Retina (tissue), 1 donor: ENCODE measurements at regions not wholly inside any gene's neighbourhood (a gene's known extent, or its start where the extent isn't known, plus 50 kb on each side); places are given as distances from the start of the nearest gene placed in this dataset.
"Not testable (repeated sequence)": the region's sequence is repeated elsewhere in the genome, so short reads cannot be mapped to it uniquely, and the experiment has no call there.

ENCODE experiments used
- DNase-seq: peaks from one replicate; pipeline ENCODE4 v3.0.0-alpha.2; 2016

DNA sequence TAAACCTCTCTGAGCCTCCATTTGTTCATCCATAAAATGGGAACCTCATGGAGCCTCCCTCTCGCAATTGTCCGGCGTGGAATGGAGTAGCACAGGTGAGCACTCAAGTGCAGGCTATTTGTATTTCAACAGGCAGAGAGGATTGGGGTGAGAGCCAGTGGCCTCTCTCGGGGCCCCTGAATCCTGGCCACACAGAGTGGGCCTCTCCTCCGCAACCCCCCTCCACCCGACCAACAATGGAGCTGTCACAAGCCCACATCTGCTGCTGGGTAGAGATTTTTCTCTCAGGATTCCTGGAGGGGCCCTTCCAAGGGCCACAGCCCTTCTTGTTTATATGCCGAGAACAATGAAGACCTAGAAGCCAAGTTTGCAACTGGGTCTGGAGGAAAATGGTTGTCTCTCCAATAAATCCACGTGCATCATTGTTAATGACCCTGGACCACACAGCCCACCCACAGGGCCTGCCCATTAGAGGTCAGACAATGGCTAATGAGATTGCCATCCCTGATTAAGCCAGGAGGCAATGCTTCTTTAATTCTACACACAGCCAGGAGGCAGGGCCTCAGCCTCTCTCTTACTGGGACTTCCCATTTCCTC, 233.0 kb downstream of the ANKRD60 start:
- DNase-seq, result peak; percentile 89

- DNase-seq, result peak; percentile 78
Measured at GRCh38 chr20:57993716-57994431, 234.6 kb downstream of the ANKRD60 start.

DNA sequence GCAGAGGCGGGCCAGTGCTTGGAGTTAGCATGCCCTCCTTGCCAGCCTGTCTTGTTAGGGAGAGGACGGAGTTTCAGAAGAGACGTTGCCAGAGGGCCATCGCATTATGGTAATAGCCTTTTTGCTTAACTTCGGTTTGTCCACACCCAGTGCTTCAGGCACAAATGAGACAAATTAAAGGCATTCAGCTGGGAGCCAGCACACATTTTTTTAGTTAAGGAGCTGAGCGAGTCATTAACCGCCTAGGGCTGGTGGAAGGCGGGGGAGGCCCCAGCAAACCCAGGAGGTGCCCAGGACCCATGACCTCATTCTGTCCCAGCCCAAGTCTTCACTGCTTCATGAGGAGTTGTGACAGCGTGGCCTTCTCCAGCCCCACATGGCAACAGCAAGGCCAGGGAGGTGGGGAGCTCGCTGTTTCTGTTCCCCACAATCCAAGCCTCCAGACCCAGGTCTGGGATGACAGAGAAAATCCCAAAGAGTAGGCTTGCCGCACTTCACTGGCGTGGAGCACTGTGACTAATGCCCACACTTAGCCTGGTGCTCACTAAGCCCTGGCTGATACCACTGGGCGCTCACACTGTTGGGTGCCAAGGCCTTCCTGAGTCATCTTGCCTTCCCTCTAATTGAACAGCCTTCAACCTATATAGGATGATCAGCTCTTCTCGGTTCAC, 237.1 kb downstream of the ANKRD60 start:
- DNase-seq, result peak; percentile 89

GRCh38 chr20:57990396-57990987, 238.0 kb downstream of the ANKRD60 start:
- DNase-seq, result no peak

DNA sequence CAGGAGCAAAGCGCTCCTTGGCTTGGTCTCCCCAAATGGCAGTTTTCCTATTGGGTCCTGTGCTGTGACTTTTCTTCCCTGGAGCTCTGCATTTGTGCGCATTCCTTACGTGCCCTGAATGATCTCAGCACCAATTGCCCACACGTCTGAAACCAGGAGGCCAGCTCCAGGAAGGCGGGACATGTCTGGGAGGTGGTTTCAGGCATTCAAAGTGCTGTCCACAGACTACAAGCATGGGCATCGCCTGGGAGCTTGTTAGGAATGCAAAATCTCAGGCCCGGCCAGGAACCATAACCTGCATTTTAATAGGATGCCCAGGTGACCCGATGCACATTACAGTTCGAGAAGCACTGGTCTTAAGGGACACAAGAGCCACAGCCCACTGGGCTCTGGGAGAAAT, 239.6 kb downstream of the ANKRD60 start:
- no peak for DNase-seq

DNA sequence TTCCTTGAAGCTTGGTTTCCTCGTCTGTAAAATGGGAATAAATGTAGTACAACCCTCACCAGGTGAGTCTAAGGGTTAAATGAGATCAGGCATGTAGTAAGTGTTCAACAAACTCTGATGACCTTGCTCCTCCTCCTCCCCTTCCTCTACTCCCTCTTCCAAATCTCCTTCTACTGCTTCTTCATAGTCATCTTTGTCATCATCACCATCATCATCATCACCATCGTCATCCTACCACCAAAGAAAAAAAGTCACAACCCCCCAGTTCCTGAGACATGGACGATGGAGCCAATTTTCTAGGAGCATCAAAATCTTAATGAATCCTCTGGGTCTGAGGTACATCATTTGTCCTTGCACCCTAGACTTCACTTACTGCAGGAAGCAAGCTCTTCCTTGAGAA, 240.0 kb downstream of the ANKRD60 start:
- no peak for DNase-seq

DNA sequence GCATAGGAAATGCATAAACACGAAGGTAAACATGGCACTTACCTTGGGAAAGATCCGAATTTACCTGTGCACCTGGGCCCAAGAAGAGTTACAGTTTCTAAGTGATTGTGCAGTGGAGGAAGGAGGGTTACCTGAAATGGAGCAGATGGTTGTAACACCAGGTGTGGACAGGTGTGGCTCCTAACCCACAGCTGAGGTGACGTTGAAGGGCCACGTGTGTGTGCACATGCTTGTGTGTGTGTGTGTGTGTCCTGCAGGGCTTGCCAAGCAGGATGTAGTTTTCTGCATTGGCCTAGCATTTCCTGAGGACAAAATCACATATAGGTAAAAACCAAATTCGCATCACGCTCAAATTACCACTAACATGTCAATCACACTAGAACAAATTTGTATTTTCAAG, 240.8 kb downstream of the ANKRD60 start:
- DNase-seq, result no peak

DNA sequence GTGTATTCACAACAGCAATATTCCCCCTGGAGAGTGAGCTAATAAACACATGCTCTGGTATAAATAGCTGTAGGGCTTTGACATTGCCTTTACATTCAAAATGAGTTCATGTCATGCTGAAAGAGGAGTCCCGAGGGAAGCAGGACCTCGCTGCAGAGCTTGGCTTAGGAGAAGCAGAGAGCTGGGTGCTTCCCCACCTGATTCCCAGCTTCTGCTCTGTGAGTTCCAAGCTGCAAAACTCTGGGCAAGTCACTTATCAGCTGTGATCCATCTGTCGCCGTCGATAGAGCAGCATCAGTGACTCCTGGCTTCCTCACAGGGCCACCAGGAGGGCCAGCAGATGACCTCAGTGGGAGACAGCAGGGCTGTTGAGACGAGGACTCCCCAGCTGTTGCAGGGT, 241.8 kb downstream of the ANKRD60 start:
- no peak for DNase-seq

DNA sequence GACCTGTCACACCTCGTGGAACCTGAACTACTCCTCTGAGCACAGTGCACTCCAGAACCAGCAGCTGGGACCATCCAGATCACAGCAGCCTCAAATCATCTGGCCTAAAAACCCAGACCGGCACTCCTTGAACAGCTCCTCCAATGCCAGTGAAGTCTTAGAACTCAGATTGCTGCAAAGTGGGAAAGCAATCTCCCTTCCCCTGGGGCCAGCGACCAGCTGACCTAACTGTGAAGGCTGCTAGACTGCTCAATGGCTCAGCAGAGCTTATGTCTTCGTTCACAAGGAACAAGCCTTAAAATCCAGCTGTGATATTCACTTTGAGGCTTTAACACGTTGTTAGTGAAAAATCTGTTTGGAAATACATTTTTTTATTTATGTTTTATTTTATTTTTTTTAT, 243.2 kb downstream of the ANKRD60 start:
- DNase-seq, result no peak

- no peak for DNase-seq
Measured at GRCh38 chr20:57983082-57983481, 245.4 kb downstream of the ANKRD60 start.

GRCh38 chr20:57980506-57980905, 247.9 kb downstream of the ANKRD60 start:
- DNase-seq, result peak; percentile 57

DNA sequence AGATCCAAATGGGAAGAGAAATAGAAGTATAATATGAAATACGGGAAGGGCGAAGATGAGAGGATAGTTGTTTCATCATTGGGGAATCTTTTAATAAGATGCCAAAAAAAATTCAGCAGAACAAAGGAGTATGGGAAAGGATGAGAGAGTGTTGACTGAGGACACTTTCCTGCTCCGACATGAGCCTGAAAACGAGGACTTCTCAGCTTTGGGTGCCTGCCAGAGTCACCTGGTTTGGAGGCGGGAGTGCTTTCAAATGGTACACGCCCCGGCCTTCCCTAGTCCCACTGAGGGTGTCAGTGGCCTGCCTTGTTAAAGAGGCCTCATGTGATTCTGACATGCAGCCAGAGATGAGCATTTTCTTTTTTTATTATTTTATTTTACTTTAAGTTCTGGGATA, 250.9 kb downstream of the ANKRD60 start:
- no peak for DNase-seq

- DNase-seq, result no peak
Measured at GRCh38 chr20:57977141-57977540, 251.3 kb downstream of the ANKRD60 start.

- DNase-seq, result no peak
Measured at GRCh38 chr20:57974863-57975262, 253.6 kb downstream of the ANKRD60 start.

DNA sequence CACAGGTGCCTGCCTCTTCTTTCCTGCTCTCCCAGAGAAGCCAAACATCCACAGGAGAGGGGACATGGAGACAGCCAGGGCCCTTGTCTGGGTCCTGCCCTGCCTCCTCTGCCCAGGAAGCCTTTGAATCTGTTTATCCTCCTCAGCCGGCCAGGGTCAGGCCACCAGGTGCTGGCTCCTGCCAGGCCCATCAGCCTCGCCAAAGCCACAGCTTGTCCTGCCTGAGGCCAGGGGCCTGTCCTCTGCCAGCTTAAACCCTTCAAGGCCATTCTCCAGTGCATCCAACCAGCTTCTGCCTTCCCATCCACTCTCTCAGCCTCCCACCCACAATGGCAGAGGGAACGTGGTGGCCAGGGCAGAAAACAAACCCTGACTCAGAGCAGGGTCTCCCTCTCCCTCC, 254.6 kb downstream of the ANKRD60 start:
- no peak for DNase-seq

- DNase-seq, result not testable (repeated sequence)
Measured at GRCh38 chr20:57971583-57971982, 256.9 kb downstream of the ANKRD60 start.

DNA sequence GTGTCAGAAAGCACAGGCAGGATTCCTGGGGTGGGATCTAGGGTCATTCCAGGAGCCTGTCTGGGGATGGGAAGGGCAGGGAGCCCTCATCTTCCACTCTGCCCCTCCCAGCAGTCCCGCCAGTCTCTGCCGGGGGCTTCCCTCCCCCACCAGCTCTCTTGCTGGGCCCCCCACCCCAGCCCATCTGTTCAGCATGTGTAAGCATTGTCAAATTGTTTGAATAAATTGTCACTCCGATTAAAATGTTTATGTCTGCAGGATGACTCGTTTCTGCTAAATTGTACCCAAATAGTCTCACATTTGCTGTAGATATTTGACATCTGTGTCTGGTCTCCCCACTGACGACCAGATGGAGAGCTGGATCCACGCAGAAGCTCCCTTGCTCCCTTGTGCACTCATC, 257.6 kb downstream of the ANKRD60 start:
- no peak for DNase-seq

DNA sequence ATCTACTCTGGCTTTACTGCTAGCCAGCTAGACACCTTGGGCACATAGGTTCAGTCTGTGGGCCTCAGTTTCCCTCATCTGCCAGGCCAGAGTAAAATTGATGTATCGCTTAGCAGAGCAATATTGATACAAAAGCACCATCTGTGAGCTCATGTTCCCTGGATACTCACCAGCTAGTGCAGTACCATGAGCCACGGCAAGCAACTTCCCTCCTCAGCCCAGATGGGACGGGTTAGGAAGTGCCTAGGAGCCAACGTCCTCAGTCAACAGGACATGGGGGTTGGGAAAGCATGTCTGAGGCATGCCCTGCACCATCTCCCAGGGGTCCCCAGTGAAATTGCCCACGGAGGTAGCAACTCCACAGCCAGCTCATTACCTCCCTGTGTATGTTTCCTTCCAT, 258.3 kb downstream of the ANKRD60 start:
- DNase-seq, result no peak

- no peak for DNase-seq
Measured at GRCh38 chr20:57968120-57968519, 258.3 kb upstream of the PMEPA1 start.

DNA sequence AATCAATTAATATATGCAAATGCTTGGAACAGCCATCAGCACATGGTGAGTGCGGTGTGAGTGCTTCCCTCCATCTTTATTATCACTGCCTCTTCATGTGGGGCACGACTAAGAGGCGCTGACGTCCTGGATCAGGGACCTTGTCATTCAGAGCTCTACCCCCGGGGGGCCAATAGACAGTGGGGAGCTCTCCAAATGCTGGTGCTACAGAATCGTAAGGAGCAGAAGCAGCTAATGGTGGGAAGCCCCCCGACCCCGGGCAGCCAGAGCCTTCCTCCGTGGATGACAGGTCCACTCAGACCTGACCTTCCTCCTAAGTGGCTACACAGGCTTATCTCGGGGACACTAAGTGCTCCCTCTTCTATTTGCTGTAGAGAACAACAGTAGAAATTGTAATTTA, 257.5 kb upstream of the PMEPA1 start:
- DNase-seq, result no peak

- no peak for DNase-seq
Measured at GRCh38 chr20:57966620-57967019, 256.8 kb upstream of the PMEPA1 start.

GRCh38 chr20:57965441-57965840, 255.6 kb upstream of the PMEPA1 start:
- no peak for DNase-seq

DNA sequence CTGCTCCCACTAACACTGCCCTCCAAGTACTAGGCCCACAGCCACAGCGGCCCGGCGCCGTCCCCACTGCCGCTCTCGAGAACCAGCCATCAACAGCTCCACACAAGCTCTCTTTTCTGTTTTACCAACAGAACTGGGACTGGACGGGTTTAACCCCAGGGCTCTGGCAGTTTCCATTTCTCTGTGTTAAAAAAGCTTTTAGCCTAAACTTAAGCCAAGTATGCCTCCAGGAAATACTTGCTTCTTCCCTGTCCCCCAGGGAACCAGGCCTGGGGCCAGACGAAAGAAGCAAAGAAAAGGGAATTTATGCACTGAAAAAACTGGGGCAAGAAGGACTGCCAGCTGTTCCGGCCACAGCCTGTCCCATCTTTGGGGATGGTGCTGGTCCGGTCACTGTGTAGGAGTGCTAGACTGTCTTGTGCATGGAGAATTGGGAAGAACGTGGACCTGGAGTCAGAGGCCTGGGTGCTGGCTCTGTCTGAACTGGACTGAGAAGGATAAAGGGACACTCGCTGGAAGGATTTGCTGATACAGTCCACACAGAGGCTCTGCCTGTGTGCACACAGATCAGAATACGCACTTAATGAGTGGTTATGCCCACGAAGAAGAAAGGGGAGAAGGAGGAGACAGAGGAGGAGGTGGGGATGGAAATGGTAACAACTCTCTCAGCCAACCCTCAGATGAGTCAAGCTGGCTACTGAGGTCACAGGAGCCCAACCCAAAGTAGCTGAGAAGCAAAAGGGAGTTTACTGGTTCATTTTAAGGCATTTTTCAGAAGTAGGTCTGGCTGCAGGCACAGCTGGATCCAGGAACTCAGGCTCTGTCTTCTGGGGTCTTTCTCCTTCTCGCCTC, 254.4 kb upstream of the PMEPA1 start:
- DNase-seq, result no peak
